DMS153 treated with DMSO at 0.1 percent for 48 hours (cell line): ENCODE measurements at regions not wholly inside any gene's neighbourhood (a gene's known extent, or its start where the extent isn't known, plus 50 kb on each side); places are given as distances from the start of the nearest gene placed in this dataset.
"Not testable (repeated sequence)": the region's sequence is repeated elsewhere in the genome, so short reads cannot be mapped to it uniquely, and the experiment has no call there.

Experiments
- DNase-seq: peaks from one replicate; lab custom pipeline; 2025; ENCODE audit not compliant: unreplicated experiment; lab: John Stamatoyannopoulos, UW

DNA sequence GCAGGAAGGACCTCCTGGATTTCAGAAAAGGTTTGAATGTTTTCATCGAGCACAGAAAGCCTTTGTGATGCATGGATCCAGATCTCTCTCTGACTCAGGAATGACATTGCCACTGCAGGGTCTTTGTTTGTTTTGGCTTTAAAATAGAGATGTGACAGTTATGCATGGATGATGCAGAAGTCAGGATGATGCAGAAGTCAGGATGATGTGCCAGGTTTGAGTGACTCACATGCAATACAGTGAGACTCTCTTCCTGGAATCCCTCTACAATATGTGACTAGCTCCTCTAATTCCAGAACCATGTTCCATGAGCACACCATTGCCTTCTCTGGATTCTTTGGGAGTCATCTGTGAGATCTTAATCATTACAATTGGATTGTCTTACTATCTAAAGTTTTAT lies 177.9 kb upstream of the RAB6C start:
- peak; percentile 2 for DNase-seq

GRCh38 chr2:129802290-129802689 lies 177.2 kb upstream of the RAB6C start:
- peak; percentile 1 for DNase-seq

GRCh38 chr2:129803032-129803431 lies 176.4 kb upstream of the RAB6C start:
- peak; percentile 21 for DNase-seq

GRCh38 chr2:129803871-129804270 lies 175.6 kb upstream of the RAB6C start:
- no peak for DNase-seq

GRCh38 chr2:129805899-129806298 lies 173.6 kb upstream of the RAB6C start:
- DNase-seq, result no peak

GRCh38 chr2:129806317-129806716 lies 173.1 kb upstream of the RAB6C start:
- no peak for DNase-seq

DNA sequence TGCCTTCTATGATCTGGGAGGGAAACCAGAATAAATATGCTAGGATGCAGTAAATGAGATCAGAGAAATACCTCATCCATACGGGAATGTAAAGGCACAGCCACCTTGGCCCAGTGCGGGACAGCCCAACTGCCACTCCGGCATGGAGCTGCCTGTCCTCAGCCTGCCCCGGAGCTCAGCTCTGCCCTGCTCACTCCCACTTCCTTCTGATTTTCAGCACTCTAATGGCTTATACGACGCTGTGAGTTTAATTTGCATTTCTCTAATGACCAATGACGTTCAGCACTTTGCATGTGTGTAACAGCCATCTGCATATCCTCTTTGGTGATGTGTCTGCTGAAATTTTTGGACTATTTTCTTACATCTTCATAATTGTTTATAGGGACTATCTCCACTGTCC lies 172.5 kb upstream of the RAB6C start:
- no peak for DNase-seq

DNA sequence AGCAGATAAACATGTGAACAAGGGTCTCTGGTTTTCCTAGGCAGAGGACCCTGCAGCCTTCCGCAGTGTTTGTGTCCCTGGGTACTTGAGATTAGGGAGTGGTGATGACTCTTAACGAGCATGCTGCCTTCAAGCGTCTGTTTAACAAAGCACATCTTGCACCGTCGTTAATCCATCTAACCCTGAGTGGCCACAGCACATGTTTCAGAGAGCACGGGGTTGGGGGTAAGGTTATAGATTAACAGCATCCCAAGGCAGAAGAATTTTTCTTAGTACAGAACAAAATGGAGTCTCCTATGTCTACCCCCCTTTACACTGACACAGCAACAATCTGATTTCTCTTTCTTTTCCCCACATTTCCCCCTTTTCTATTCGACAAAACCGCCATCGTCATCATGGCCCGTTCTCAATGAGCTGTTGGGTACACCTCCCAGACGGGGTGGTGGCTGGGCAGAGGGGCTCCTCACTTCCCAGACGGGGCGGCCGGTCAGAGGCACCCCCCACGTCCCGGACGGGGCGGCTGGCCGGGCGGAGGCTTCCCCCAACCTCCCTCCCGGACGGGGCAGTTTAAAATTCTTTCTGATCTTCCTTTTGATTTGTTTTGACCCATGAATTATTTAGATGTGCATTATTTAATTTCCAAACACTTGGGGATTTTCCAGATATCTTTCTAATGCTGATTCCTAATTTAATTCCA lies 171.7 kb upstream of the RAB6C start:
- not testable (repeated sequence) for DNase-seq

GRCh38 chr2:129810521-129810920 lies 168.9 kb upstream of the RAB6C start:
- DNase-seq, result no peak

DNA sequence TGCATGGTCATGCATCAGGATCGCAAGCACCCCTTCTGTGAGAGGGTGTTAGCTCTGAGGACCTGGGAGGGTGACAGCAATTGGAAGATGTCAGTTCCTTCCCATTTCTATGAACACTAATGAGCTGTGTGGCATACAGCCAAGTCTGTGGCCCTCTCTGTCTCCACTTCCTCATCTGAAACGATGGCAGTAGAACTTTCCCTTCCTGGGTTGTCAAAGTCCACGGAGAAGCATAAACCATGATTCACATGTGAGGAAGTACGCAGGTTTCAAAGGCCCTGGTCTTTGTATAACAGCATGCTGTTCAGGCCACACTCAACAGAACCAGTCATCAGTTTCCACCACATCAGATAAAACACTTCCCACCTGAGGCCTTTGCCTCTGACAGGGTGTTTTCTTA lies 167.4 kb upstream of the RAB6C start:
- DNase-seq, result peak; percentile 52

- DNase-seq, result no peak
These were observed 166.8 kb upstream of the RAB6C start for GRCh38 chr2:129812654-129813053.

GRCh38 chr2:129813404-129813803 lies 166.1 kb upstream of the RAB6C start:
- DNase-seq, result no peak

- DNase-seq, result no peak
These were observed 162.5 kb upstream of the RAB6C start for GRCh38 chr2:129816813-129817574.

- DNase-seq, result no peak
These were observed 159.6 kb upstream of the RAB6C start for GRCh38 chr2:129819855-129820254.

GRCh38 chr2:129820908-129821307 lies 158.6 kb upstream of the RAB6C start:
- no peak for DNase-seq

DNA sequence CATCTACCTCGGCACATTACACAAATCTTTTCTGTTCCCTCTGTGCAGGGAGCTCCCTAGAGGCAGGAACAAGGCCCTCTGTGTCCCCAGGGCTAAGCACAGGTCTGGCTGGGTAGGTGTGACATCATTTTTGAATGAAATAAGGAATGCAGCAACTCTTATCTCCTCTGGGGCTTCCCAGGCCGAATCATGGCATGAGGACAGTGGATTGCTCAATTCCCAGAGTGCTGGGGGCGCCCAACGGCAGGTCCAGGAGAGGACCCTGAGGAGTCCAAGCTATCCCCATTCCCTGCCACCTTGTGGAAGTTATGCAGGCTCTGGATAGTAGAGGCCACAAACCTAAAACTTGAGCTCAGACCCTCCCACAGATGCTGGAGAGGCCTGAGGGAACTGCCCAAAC lies 158.0 kb upstream of the RAB6C start:
- no peak for DNase-seq

DNA sequence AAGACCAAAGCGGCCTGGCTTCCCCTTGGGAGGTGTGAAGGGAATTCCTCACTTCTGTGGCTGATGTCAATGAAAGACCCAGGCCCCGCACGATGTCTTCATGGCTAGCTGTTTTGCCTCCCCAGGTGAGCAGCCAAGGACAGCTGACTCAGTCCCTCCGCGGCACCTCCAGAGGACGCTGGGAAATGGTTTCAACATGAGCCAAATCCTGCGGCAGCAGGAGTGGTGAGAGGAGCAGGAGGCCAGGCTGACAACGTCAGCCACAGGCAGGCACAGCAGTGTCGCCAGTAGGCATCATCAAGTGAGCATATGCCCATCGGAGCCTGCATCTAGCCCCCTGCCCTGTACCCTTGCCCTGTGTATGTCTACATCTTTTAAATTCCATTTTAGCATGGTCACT lies 156.4 kb upstream of the RAB6C start:
- no peak for DNase-seq

DNA sequence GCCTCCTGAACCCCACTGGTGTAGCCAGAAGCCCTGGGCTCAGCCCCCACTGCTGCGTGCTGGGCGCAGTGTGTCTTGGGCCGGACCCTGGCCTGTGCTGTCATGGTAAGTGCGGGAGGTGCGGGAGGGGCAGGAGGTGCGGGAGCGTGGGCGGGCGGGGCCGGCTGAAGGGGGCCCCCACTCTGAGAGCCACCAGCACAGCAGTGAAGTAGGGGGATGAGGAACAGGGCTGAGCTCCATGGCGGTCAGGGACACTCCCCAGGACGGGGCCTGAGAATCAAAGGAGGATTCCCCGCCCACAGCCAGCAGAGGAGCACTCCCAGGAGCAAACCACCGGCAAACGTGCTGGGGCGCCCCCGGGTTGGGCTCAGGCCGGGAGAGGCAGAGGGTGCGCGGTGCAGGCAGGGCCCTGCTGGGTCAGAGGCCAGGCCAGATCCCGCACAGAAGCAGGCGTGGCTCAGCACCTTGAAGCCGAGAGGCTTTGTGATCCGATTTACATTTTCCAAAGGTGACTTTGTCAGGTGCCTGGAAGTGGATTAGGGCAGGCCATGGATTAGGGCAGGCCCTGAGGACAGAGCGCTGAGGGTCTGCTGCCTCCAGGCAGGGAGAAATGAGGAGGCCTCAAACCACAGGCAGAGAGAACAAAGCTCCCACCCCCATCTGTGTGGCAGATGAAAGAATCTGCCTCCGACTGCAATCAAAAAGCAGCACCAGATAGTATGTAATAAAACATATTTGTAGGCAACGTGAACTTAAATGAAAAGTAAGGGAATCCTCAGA lies 152.0 kb upstream of the RAB6C start:
- DNase-seq, result no peak

DNA sequence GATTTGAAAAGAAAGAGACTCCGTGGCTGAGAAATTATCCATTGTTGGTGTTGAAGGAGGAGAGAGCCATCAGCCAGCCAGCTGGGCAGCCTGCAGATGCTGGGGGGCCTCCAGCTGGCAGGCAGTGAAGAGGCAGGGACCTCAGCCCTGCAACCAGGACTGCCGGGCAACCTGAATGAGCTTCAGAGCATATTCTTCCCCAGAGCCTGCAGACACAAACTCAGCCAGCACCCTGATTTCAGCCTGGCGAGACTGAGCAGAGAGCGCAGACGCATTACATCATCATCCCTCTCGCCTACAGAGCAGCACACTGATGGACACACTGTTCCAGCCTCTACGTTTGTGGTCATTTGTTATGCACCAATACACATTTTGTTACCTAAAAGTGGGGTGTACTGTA lies 150.7 kb upstream of the RAB6C start:
- no peak for DNase-seq

- DNase-seq, result no peak
These were observed 149.9 kb upstream of the RAB6C start for GRCh38 chr2:129829588-129829987.

- DNase-seq, result no peak
These were observed 148.4 kb upstream of the RAB6C start for GRCh38 chr2:129831018-129831417.

DNA sequence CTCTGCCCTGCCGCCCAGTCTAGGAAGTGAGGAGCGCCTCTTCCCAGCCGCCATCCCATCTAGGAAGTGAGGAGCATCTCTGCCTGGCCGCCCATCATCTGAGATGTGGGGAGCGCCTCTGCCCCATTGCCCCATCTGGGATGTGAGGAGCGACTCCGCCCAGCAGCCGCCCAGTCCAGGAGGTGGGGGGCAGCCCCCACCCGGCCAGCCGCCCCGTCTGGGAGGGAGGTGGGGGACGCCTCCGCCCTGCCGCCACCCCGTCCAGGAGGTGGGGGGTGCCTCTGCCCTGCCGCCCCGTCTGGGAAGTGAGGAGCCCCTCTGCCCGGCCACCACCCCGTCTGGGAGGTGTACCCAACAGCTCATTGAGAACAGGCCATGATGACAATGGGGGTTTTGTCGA lies 146.0 kb upstream of the RAB6C start:
- DNase-seq, result not testable (repeated sequence)
